A549 (cell line): ENCODE measurements at regions not wholly inside any gene's neighbourhood (a gene's known extent, or its start where the extent isn't known, plus 50 kb on each side); places are given as distances from the start of the nearest gene placed in this dataset.

Experiments used
- ATAC-seq, 2 experiments: fragments of 200-7000 bp in 1 of 2; fragments of >200 bp in 1 of 2; cut with Nextera tagmentation in 1 of 2; cut with Tn5 transposase in 1 of 2; 3 replicates each; pipeline versions ENCODE4 v1.8.0 to v1.9.1; 2018 to 2020; ENCODE audit warnings: mild to moderate bottlenecking in 1 of 2, moderate library complexity in 1 of 2
- CTCF ChIA-PET: fragments of 300-600 bp; sonication (Branson Sonifier 250); formaldehyde crosslinking; extraction: SDS; loops from one replicate; lab custom pipeline; 2021; ENCODE audit warnings: antibody characterized with exemption, inconsistent platforms; lab: Yijun Ruan, JAX
- POLR2A ChIA-PET: fragments of 350-600 bp; formaldehyde crosslinking; extraction: SDS; loops from one replicate; lab custom pipeline; 2021; ENCODE audit warnings: antibody characterized with exemption, inconsistent platforms; lab: Yijun Ruan, JAX
- DNase-seq, 2 experiments: peaks; one replicate each; pipeline versions ENCODE4 v3.0.0 to v3.0.0-alpha.2; 2011 to 2016; ENCODE audit warnings: low read depth in 1 of 2, low spot score in 1 of 2
- FAIRE-seq: peaks from 2 replicates; lab custom pipeline; 2011; peaks lifted over from hg19 to GRCh38; lab: Jason Lieb, UNC
- H3K27ac ChIP-seq, 2 experiments: fragments of >200 bp; sonication (Bioruptor Twin); formaldehyde crosslinking; 3 replicates each; pipeline ENCODE4 v1.5.1; 2016 to 2017
- H3K4me1 ChIP-seq: fragments of >200 bp; sonication (Bioruptor Twin); formaldehyde crosslinking; 3 replicates; pipeline ENCODE4 v1.6.1; 2016
- H3K4me2 ChIP-seq: fragments of >200 bp; sonication (Bioruptor Twin); formaldehyde crosslinking; 3 replicates; pipeline ENCODE4 v1.6.1; 2016
- H3K4me3 ChIP-seq: fragments of >200 bp; sonication (Bioruptor Twin); formaldehyde crosslinking; 3 replicates; pipeline ENCODE4 v1.5.1; 2016
- H3K9me3 ChIP-seq: fragments of >200 bp; sonication (Bioruptor Twin); formaldehyde crosslinking; 3 replicates; pipeline ENCODE4 v1.6.1; 2016
- BCL3 ChIP-seq: fragments of >200 bp; sonication (Bioruptor Twin); formaldehyde crosslinking; IDR thresholded peaks from 3 replicates; pipeline ENCODE4 v1.6.1; 2016
- CBX2 ChIP-seq: fragments of 200-600 bp; sonication (generic); IDR thresholded peaks from 2 replicates; pipeline ENCODE4 v1.6.1; 2016; ENCODE audit warnings: low read depth, mild to moderate bottlenecking, borderline replicate concordance
- CBX8 ChIP-seq: fragments of 200-600 bp; sonication (generic); IDR thresholded peaks from 2 replicates; pipeline ENCODE4 v1.6.1; 2016
- CEBPB ChIP-seq, 2 experiments: fragments of >200 bp in 1 of 2; sonication (Bioruptor Twin) in 1 of 2; formaldehyde crosslinking in 1 of 2; IDR thresholded peaks; 2 replicates each; pipeline ENCODE4 v1.6.1; 2012 to 2016
- CHD2 ChIP-seq: fragments of 150-350 bp; IDR thresholded peaks from 2 replicates; pipeline ENCODE4 v1.6.1; 2014; ENCODE audit warnings: low read length; ENCODE audit not compliant: partially characterized antibody
- CHD4 ChIP-seq: fragments of 200-600 bp; sonication (generic); IDR thresholded peaks from 2 replicates; pipeline ENCODE4 v1.6.1; 2016; ENCODE audit warnings: antibody characterized with exemption, mild to moderate bottlenecking, borderline replicate concordance
- CTCF ChIP-seq: fragments of >200 bp; sonication (Bioruptor Twin); formaldehyde crosslinking; IDR thresholded peaks from 3 replicates; pipeline ENCODE4 v1.5.1; 2016
- E2F6 ChIP-seq: IDR thresholded peaks from 2 replicates; pipeline ENCODE4 v1.6.1; 2012; ENCODE audit warnings: low read depth, borderline replicate concordance
- EHMT2 ChIP-seq: fragments of 200-600 bp; sonication (generic); IDR thresholded peaks from 2 replicates; pipeline ENCODE4 v1.6.1; 2016; ENCODE audit warnings: antibody characterized with exemption, low read depth, mild to moderate bottlenecking, moderate library complexity
- EP300 ChIP-seq, 2 experiments: fragments of >200 bp; sonication (Bioruptor Twin); formaldehyde crosslinking; IDR thresholded peaks; 2 replicates in 1 of 2; 3 replicates in 1 of 2; pipeline ENCODE4 v1.6.1; 2016 to 2017
- FOSL2 ChIP-seq, 2 experiments: fragments of 450-650 bp in 1 of 2; fragments of >200 bp in 1 of 2; sonication (Bioruptor Twin) in 1 of 2; formaldehyde crosslinking; IDR thresholded peaks; 2 replicates each; pipeline versions ENCODE4 v1.5.0 to v1.6.1; 2016 to 2020; ENCODE audit warnings: mild to moderate bottlenecking in 1 of 2, moderate library complexity in 1 of 2
- GATA3 ChIP-seq: IDR thresholded peaks from 2 replicates; pipeline ENCODE4 v1.6.1; 2012; ENCODE audit warnings: borderline replicate concordance
- HDAC2 ChIP-seq: fragments of 200-600 bp; sonication (generic); IDR thresholded peaks from 2 replicates; pipeline ENCODE4 v1.6.1; 2016
- MAFK ChIP-seq: fragments of 450-650 bp; IDR thresholded peaks from 2 replicates; pipeline ENCODE4 v1.6.1; 2014; ENCODE audit not compliant: partially characterized antibody
- MAX ChIP-seq: IDR thresholded peaks from 2 replicates; pipeline ENCODE4 v1.6.1; 2012
- MAZ ChIP-seq: fragments of 150-350 bp; IDR thresholded peaks from 2 replicates; pipeline ENCODE4 v1.6.1; 2014; ENCODE audit warnings: antibody characterized with exemption, low read depth, low read length, borderline replicate concordance
- MYC ChIP-seq: IDR thresholded peaks from 2 replicates; pipeline ENCODE4 v1.6.1; 2012; ENCODE audit warnings: mild to moderate bottlenecking, inconsistent platforms, low read length, improper control_type of control experiment, borderline replicate concordance
- NFE2L2 ChIP-seq: fragments of 150-350 bp; conservative IDR thresholded peaks from 2 replicates; pipeline ENCODE4 v1.6.1; 2014; ENCODE audit warnings: low read length
- NPAS2 ChIP-seq: fragments of 250-450 bp; sonication (Bioruptor Pico); IDR thresholded peaks from 2 replicates; pipeline ENCODE4 v1.8.0; 2022; ENCODE audit warnings: mild to moderate bottlenecking, moderate library complexity, borderline replicate concordance
- PHF8 ChIP-seq: fragments of 200-600 bp; sonication (generic); IDR thresholded peaks from 2 replicates; pipeline ENCODE4 v1.6.1; 2016; ENCODE audit warnings: low read depth, mild to moderate bottlenecking, antibody characterized with exemption, moderate library complexity, borderline replicate concordance
- POLR2AphosphoS2 ChIP-seq: conservative IDR thresholded peaks from 2 replicates; pipeline ENCODE4 v1.6.1; 2012; ENCODE audit warnings: low read length, improper control_type of control experiment, inconsistent platforms
- RAD21 ChIP-seq, 2 experiments: fragments of >200 bp in 1 of 2; sonication (Bioruptor Twin) in 1 of 2; formaldehyde crosslinking in 1 of 2; IDR thresholded peaks in 1 of 2; conservative IDR thresholded peaks in 1 of 2; 2 replicates in 1 of 2; 3 replicates in 1 of 2; pipeline ENCODE4 v1.6.1; 2012 to 2018; ENCODE audit warnings: inconsistent platforms in 1 of 2
- RARB ChIP-seq: fragments of 250-450 bp; sonication (Bioruptor Pico); IDR thresholded peaks from 2 replicates; pipeline ENCODE4 v1.8.0; 2021; ENCODE audit warnings: mild to moderate bottlenecking, moderate library complexity
- RCOR1 ChIP-seq: fragments of 150-350 bp; IDR thresholded peaks from 2 replicates; pipeline ENCODE4 v1.6.1; 2014; ENCODE audit warnings: antibody characterized with exemption, low read length, low read depth
- REST ChIP-seq: fragments of 200-600 bp; sonication (generic); IDR thresholded peaks from 2 replicates; pipeline ENCODE4 v1.6.1; 2016; ENCODE audit warnings: antibody characterized with exemption, mild to moderate bottlenecking, moderate library complexity
- SREBF2 ChIP-seq: fragments of 450-650 bp; IDR thresholded peaks from 2 replicates; pipeline ENCODE4 v1.6.1; 2014; ENCODE audit warnings: mild to moderate bottlenecking, moderate library complexity
- USF2 ChIP-seq: fragments of 450-650 bp; IDR thresholded peaks from 2 replicates; pipeline ENCODE4 v1.6.1; 2014; ENCODE audit warnings: antibody characterized with exemption
- WGBS: methylation state at CpG from one replicate; pipeline ENCODE4 v1.1.6; 2017; ENCODE audit errors: missing lambda C conversion rate; 5-methylcytosine and 5-hydroxymethylcytosine counted together

- Histone ChIP-seq H3K4me3 (no peak overlapping the region), H3K4me2 (no peak overlapping the region), H3K4me1 (no peaks in the 10 kb centered on the region), H3K27ac (no peak overlapping the region), H3K9me3 (no peaks in the 10 kb centered on the region)
- no peak for TF ChIP-seq MYC
- no peak for TF ChIP-seq PHF8
- no peak for TF ChIP-seq EHMT2
- TF ChIP-seq RARB (CRISPR knock-in tag): no peak
- no peak for TF ChIP-seq CHD4
- TF ChIP-seq MAFK: no peak
- TF ChIP-seq SREBF2: no peak
- TF ChIP-seq MAX: no peak
- no peak for TF ChIP-seq CHD2
- no peak for TF ChIP-seq E2F6
- no peak for TF ChIP-seq CEBPB (IDR thresholded peaks at IDR 0.05)
- TF ChIP-seq NFE2L2: no peak
- no peak for TF ChIP-seq BCL3
- no peak for TF ChIP-seq FOSL2 (IDR thresholded peaks at IDR 0.05)
- no peak for TF ChIP-seq FOSL2 (CRISPR knock-in tag; IDR thresholded peaks at IDR 0.05)
- TF ChIP-seq EP300 (IDR thresholded peaks at IDR 0.05): no peak
- no peak for TF ChIP-seq GATA3
- no peak for TF ChIP-seq CTCF
- no peak for TF ChIP-seq HDAC2
- TF ChIP-seq REST: no peak
- TF ChIP-seq CBX8: no peak
- CTCF ChIA-PET: no interaction called here
- WGBS: 3% methylated on average over 1 of the region's 1 CpG
- ATAC-seq (no peak), FAIRE-seq (no peak), DNase-seq (no peak)
- POLR2A ChIA-PET: no interaction called here
Observed at GRCh38 chr4:137614491-137614890, 82.2 kb upstream of the PCDH18 start.

- DNase-seq (no peak), ATAC-seq (no peak), FAIRE-seq (no peak)
- no peak overlapping the region for H3K4me3 ChIP-seq
- H3K4me2 ChIP-seq: no peak overlapping the region
- H3K9me3 ChIP-seq: no peaks in the 10 kb centered on the region
- 5% methylated on average over 3 of the region's 3 CpGs for WGBS
- ChIA-PET CTCF (interaction anchor here (0.6 kb wide), 1 partner anchor 38 kb away, joined by 3 read pairs; no protein-coding TSS in a partner anchor), POLR2A (no interaction called here)
- no peaks in the 10 kb centered on the region for H3K4me1 ChIP-seq
- no peak for TF ChIP-seq MAZ
- no peak for TF ChIP-seq MAFK
- no peak for TF ChIP-seq NPAS2 (CRISPR knock-in tag)
- TF ChIP-seq RAD21 (conservative IDR thresholded peaks at IDR 0.05 in 1 of 2, IDR thresholded peaks at IDR 0.05 in 1 of 2): no peak
- no peak for TF ChIP-seq POLR2AphosphoS2
- no peak for TF ChIP-seq USF2
- TF ChIP-seq CBX2: no peak
- no peak for TF ChIP-seq RCOR1
- no peak for TF ChIP-seq E2F6
- TF ChIP-seq, all 56 proteins: peak for 0
- no peak overlapping the region for H3K27ac ChIP-seq
Observed at GRCh38 chr4:137611998-137612700, 79.9 kb upstream of the PCDH18 start.
